Left colon (tissue), 2 donors: ENCODE measurements at regions not wholly inside any gene's neighbourhood (a gene's known extent, or its start where the extent isn't known, plus 50 kb on each side); places are given as distances from the start of the nearest gene placed in this dataset.

Source experiments
- ATAC-seq: fragments of 200-7000 bp; cut with Tn5 transposase; one replicate; pipeline ENCODE4 v1.9.1; 2020; ENCODE audit warnings: mild to moderate bottlenecking, moderate library complexity
- DNase-seq, 2 donors: peaks; one replicate each; pipeline ENCODE4 v3.0.0-alpha.2; 2020
- intact Hi-C, 2 donors: fragments of 100-400 bp; cut with DNase I in 1 of 2; cut with micrococcal nuclease in 1 of 2; formaldehyde crosslinking; loops; one replicate each; pipeline versions ENCODE4 v1.11.2 to v1.14.0; 2022; cut with DNase I, micrococcal nuclease
- donor health status: DM: no; HTN: no; CAD: no.
- donor health status: DM: yes; HTN: yes; CAD: no.

GRCh38 chr6:56356426-56356825 lies 109.0 kb upstream of the COL21A1 start:
- ATAC-seq: no peak
- DNase-seq: no peak
- intact Hi-C loops: loop anchor here in 1 of 2 donors (10.0 kb wide), 1 partner anchor 238 kb away; no protein-coding TSS in a partner anchor

- DNase-seq (no peak), ATAC-seq (no peak)
- intact Hi-C loops: loop anchor here in 1 of 2 donors (10.0 kb wide), 1 partner anchor 241 kb away; no protein-coding TSS in a partner anchor
Observed at GRCh38 chr6:56353860-56354259, 106.5 kb upstream of the COL21A1 start.

GRCh38 chr6:56350628-56351260 lies 103.4 kb upstream of the COL21A1 start:
- ATAC-seq: no peak
- DNase-seq: no peak
- intact Hi-C loops: loop anchor here in 1 of 2 donors (10.0 kb wide), 1 partner anchor 244 kb away; no protein-coding TSS in a partner anchor

- ATAC-seq (no peak), DNase-seq (no peak)
- intact Hi-C loops: no loop called here
Observed at GRCh38 chr6:56349194-56349593, 101.8 kb upstream of the COL21A1 start.

- DNase-seq: no peak
- no peak for ATAC-seq
- intact Hi-C loops: no loop called here
Observed at GRCh38 chr6:56348578-56348977, 101.2 kb upstream of the COL21A1 start.

- DNase-seq: no peak
- no peak for ATAC-seq
- intact Hi-C loops: no loop called here
Observed at GRCh38 chr6:56347526-56347925, 100.1 kb upstream of the COL21A1 start.

GRCh38 chr6:56346958-56347357 lies 99.6 kb upstream of the COL21A1 start:
- intact Hi-C loops: no loop called here
- no peak for ATAC-seq
- no peak for DNase-seq

GRCh38 chr6:56345376-56345995 lies 98.1 kb upstream of the COL21A1 start:
- no peak for DNase-seq
- intact Hi-C loops: no loop called here
- no peak for ATAC-seq

GRCh38 chr6:56343295-56343694 lies 95.9 kb upstream of the COL21A1 start:
- ATAC-seq (no peak), DNase-seq (no peak)
- intact Hi-C loops: no loop called here

GRCh38 chr6:56339524-56339923 lies 92.1 kb upstream of the COL21A1 start:
- no peak for DNase-seq
- intact Hi-C loops: no loop called here
- no peak for ATAC-seq

GRCh38 chr6:56335726-56336125 lies 88.3 kb upstream of the COL21A1 start:
- intact Hi-C loops: no loop called here
- ATAC-seq (no peak), DNase-seq (no peak)

- DNase-seq (no peak), ATAC-seq (no peak)
- intact Hi-C loops: no loop called here
Observed at GRCh38 chr6:56334937-56335336, 87.6 kb upstream of the COL21A1 start.

GRCh38 chr6:56329271-56330050 lies 82.1 kb upstream of the COL21A1 start:
- intact Hi-C loops: no loop called here
- DNase-seq (no peak), ATAC-seq (no peak)

- DNase-seq (no peak), ATAC-seq (no peak)
- intact Hi-C loops: no loop called here
Observed at GRCh38 chr6:56328728-56329090, 81.3 kb upstream of the COL21A1 start.

GRCh38 chr6:56327946-56328727 lies 80.8 kb upstream of the COL21A1 start:
- DNase-seq: no peak
- intact Hi-C loops: no loop called here
- no peak for ATAC-seq

- intact Hi-C loops: no loop called here
- ATAC-seq: no peak
Observed at GRCh38 chr6:56324396-56324795, 77.0 kb upstream of the COL21A1 start.

GRCh38 chr6:56318851-56319250 lies 71.5 kb upstream of the COL21A1 start:
- ATAC-seq (no peak), DNase-seq (no peak)
- intact Hi-C loops: no loop called here

More at GRCh38 chr6:56324396-56324795, 77.0 kb upstream of the COL21A1 start:
- DNase-seq: no peak

- intact Hi-C loops: no loop called here
- ATAC-seq (no peak), DNase-seq (no peak)
Observed at GRCh38 chr6:56314683-56315523, 67.5 kb upstream of the COL21A1 start.
